H1 (cell line): ENCODE measurements at regions not wholly inside any gene's neighbourhood (a gene's known extent, or its start where the extent isn't known, plus 50 kb on each side); places are given as distances from the start of the nearest gene placed in this dataset.

Source experiments
- CTCF ChIA-PET: fragments of 300-600 bp; sonication (Branson Sonifier 250); formaldehyde crosslinking; loops from one replicate; lab custom pipeline; 2021; ENCODE audit not compliant: partially characterized antibody; lab: Charles Lee
- POLR2A ChIA-PET: fragments of 300-600 bp; sonication (Branson Sonifier 250); formaldehyde crosslinking; loops from one replicate; lab custom pipeline; 2021; ENCODE audit warnings: inconsistent platforms; ENCODE audit not compliant: partially characterized antibody; lab: Charles Lee
- DNase-seq, 2 experiments: peaks; one replicate each; pipeline versions ENCODE4 v3.0.0 to v3.0.0-alpha.2; 2010 to 2022; ENCODE audit warnings: low spot score in 2 of 2, low read depth in 1 of 2, mixed read lengths in 1 of 2
- FAIRE-seq: peaks from 2 replicates; lab custom pipeline; 2011; peaks lifted over from hg19 to GRCh38; lab: Jason Lieb, UNC
- H2AFZ ChIP-seq: 2 replicates; pipeline ENCODE4 v1.8.1; 2012; ENCODE audit warnings: low read length, inconsistent platforms
- H2AK5ac ChIP-seq: 2 replicates; pipeline ENCODE4 v1.6.1; 2013; ENCODE audit warnings: low read depth, low read length
- H2BK120ac ChIP-seq: replicated peaks from 2 replicates; pipeline ENCODE3; 2013; ENCODE audit warnings: low read depth, low read length, inconsistent platforms
- H2BK12ac ChIP-seq: 2 replicates; pipeline ENCODE4 v1.6.1; 2013; ENCODE audit warnings: low read depth, low read length
- H2BK15ac ChIP-seq: 2 replicates; pipeline ENCODE4 v1.6.1; 2013; ENCODE audit warnings: low read length
- H2BK20ac ChIP-seq: 2 replicates; pipeline ENCODE4 v1.6.1; 2013; ENCODE audit warnings: low read length
- H2BK5ac ChIP-seq: 2 replicates; pipeline ENCODE4 v1.6.1; 2013; ENCODE audit warnings: low read depth, low read length
- H3K14ac ChIP-seq: 2 replicates; pipeline ENCODE4 v1.6.1; 2013; ENCODE audit warnings: inconsistent platforms; ENCODE audit not compliant: insufficient read length
- H3K18ac ChIP-seq: 2 replicates; pipeline ENCODE4 v1.6.1; 2013; ENCODE audit warnings: low read length; ENCODE audit errors: extremely low read depth
- H3K23ac ChIP-seq: 2 replicates; pipeline ENCODE4 v1.6.1; 2013; ENCODE audit warnings: inconsistent platforms; ENCODE audit not compliant: insufficient read length
- H3K23me2 ChIP-seq: 2 replicates; pipeline ENCODE4 v1.6.1; 2013; ENCODE audit warnings: low read depth, low read length
- H3K27ac ChIP-seq: 2 replicates; pipeline ENCODE4 v1.6.1; 2011; ENCODE audit warnings: low read depth, low read length, inconsistent platforms
- H3K27me3 ChIP-seq, 4 experiments: replicated peaks in 1 of 4; 1 replicate in 1 of 4; 2 replicates in 3 of 4; pipeline versions ENCODE4 v1.6.1 to v1.8.1; 2011 to 2013; ENCODE audit warnings: low read length in 3 of 4, mild to moderate bottlenecking in 3 of 4, inconsistent platforms in 2 of 4, mixed read lengths in 2 of 4, moderate library complexity in 1 of 4; ENCODE audit not compliant: control insufficient read depth in 3 of 4, insufficient read depth in 3 of 4; ENCODE audit errors: extremely low read depth in 1 of 4
- H3K36me3 ChIP-seq, 4 experiments: 2 replicates each; pipeline versions ENCODE4 v1.6.1 to v1.8.1; 2011 to 2013; ENCODE audit warnings: mild to moderate bottlenecking in 4 of 4, low read length in 3 of 4, moderate library complexity in 2 of 4, control low read depth in 1 of 4, inconsistent platforms in 1 of 4; ENCODE audit not compliant: insufficient read depth in 4 of 4, control insufficient read depth in 2 of 4
- H3K4ac ChIP-seq: replicated peaks from 2 replicates; pipeline ENCODE3; 2013; ENCODE audit warnings: low read length, low read depth, mixed read lengths, inconsistent platforms; ENCODE audit not compliant: insufficient read length
- H3K4me1 ChIP-seq, 4 experiments: replicated peaks in 1 of 4; 1 replicate in 1 of 4; 2 replicates in 3 of 4; pipeline versions ENCODE4 v1.6.1 to v1.8.1; 2011 to 2013; ENCODE audit warnings: low read length in 3 of 4, inconsistent platforms in 2 of 4, mixed read lengths in 1 of 4; ENCODE audit not compliant: insufficient read depth in 4 of 4, control insufficient read depth in 3 of 4
- H3K4me2 ChIP-seq, 2 experiments: 2 replicates each; pipeline versions ENCODE4 v1.6.1 to v1.8.1; 2011 to 2013; ENCODE audit warnings: low read depth in 2 of 2, low read length in 2 of 2, control low read depth in 1 of 2, inconsistent platforms in 1 of 2, mild to moderate bottlenecking in 1 of 2; ENCODE audit not compliant: insufficient read depth in 1 of 2
- H3K4me3 ChIP-seq, 4 experiments: fragments of 200-600, 300-600 bp in 1 of 4; sonication (generic), shearing (Covaris generic), sonication (Bioruptor Twin) in 1 of 4; 2 replicates each; pipeline versions ENCODE4 v1.5.1 to v1.8.1; 2011 to 2016; ENCODE audit warnings: low read length in 4 of 4, low read depth in 3 of 4, control low read depth in 2 of 4, inconsistent platforms in 2 of 4, mild to moderate bottlenecking in 2 of 4, mixed read lengths in 1 of 4, moderate library complexity in 1 of 4; ENCODE audit not compliant: insufficient read depth in 2 of 4; ENCODE audit errors: extremely low read depth in 1 of 4
- H3K56ac ChIP-seq: replicated peaks from 2 replicates; pipeline ENCODE3; 2013; ENCODE audit warnings: low read depth, mild to moderate bottlenecking, mixed read lengths, low read length, inconsistent platforms; ENCODE audit not compliant: insufficient read length
- H3K79me1 ChIP-seq: 2 replicates; pipeline ENCODE4 v1.6.1; 2013; ENCODE audit warnings: low read depth, low read length, control low read depth
- H3K79me2 ChIP-seq, 2 experiments: 2 replicates each; pipeline versions ENCODE4 v1.6.1 to v1.8.1; 2012 to 2013; ENCODE audit warnings: low read length in 2 of 2, mild to moderate bottlenecking in 2 of 2, inconsistent platforms in 1 of 2; ENCODE audit not compliant: insufficient read depth in 2 of 2, control insufficient read depth in 1 of 2
- H3K9ac ChIP-seq, 4 experiments: replicated peaks in 1 of 4; 1 replicate in 1 of 4; 2 replicates in 3 of 4; pipeline versions ENCODE4 v1.6.1 to v1.8.1; 2011 to 2013; ENCODE audit warnings: low read depth in 3 of 4, low read length in 3 of 4, control low read depth in 2 of 4, mild to moderate bottlenecking in 2 of 4, moderate library complexity in 2 of 4, inconsistent platforms in 1 of 4; ENCODE audit errors: extremely low read depth in 1 of 4
- H3K9me3 ChIP-seq, 2 experiments: 2 replicates each; pipeline versions ENCODE4 v1.6.1 to v1.8.1; 2012 to 2013; ENCODE audit warnings: mild to moderate bottlenecking in 2 of 2, moderate library complexity in 2 of 2, control low read depth in 1 of 2, inconsistent platforms in 1 of 2, low read depth in 1 of 2, low read length in 1 of 2, mixed read lengths in 1 of 2; ENCODE audit not compliant: insufficient read depth in 2 of 2
- H4K20me1 ChIP-seq, 2 experiments: replicated peaks in 1 of 2; 2 replicates each; pipeline versions ENCODE3 to v1.8.1; 2011 to 2013; ENCODE audit warnings: inconsistent platforms in 2 of 2, low read length in 2 of 2, mild to moderate bottlenecking in 1 of 2; ENCODE audit not compliant: insufficient read depth in 2 of 2, control insufficient read depth in 1 of 2
- H4K5ac ChIP-seq: 2 replicates; pipeline ENCODE4 v1.6.1; 2013; ENCODE audit warnings: low read length, low read depth, mixed read lengths, inconsistent platforms; ENCODE audit not compliant: insufficient read length
- H4K8ac ChIP-seq: 2 replicates; pipeline ENCODE4 v1.8.0; 2013; ENCODE audit warnings: mild to moderate bottlenecking, moderate library complexity, low read length, inconsistent platforms; ENCODE audit not compliant: insufficient read depth; ENCODE audit errors: extremely low read depth
- H4K91ac ChIP-seq: replicated peaks from 2 replicates; pipeline ENCODE3; 2013; ENCODE audit warnings: low read length, mixed read lengths, inconsistent platforms; ENCODE audit not compliant: insufficient read length
- GTF2F1 ChIP-seq: IDR thresholded peaks from 2 replicates; pipeline ENCODE4 v1.6.1; 2012; ENCODE audit warnings: low read depth, low read length, improper control_type of control experiment, borderline replicate concordance
- KDM1A ChIP-seq: fragments of 200-600, 300-600 bp; sonication (generic); IDR thresholded peaks from 2 replicates; pipeline ENCODE4 v1.7.1; 2016; ENCODE audit warnings: mild to moderate bottlenecking, low read length, borderline replicate concordance
- WGBS, 2 experiments: shearing (Covaris generic) in 1 of 2; methylation state at CpG; one replicate each; pipeline versions ENCODE4 v1.1.6 to v1.1.7; 2013 to 2015; ENCODE audit warnings: low lambda C conversion rate in 2 of 2, mixed read lengths in 2 of 2, inconsistent platforms in 1 of 2, low coverage in 1 of 2, missing lambda C conversion rate in 1 of 2; ENCODE audit not compliant: insufficient replicate concordance in 2 of 2, insufficient coverage in 1 of 2, insufficient read length in 1 of 2; ENCODE audit errors: extremely low coverage in 1 of 2, missing lambda C conversion rate in 1 of 2; 5-methylcytosine and 5-hydroxymethylcytosine counted together

- Histone ChIP-seq H4K5ac (no peak overlapping the region), H3K14ac (no peak overlapping the region), H3K4ac (no peak overlapping the region), H4K20me1 (no peaks in the 10 kb centered on the region), H2BK20ac (no peak overlapping the region), H3K4me1 (no peaks in the 10 kb centered on the region), H3K79me1 (no peaks in the 10 kb centered on the region), H2BK15ac (no peak overlapping the region), H3K36me3 (no peaks in the 10 kb centered on the region), H2BK5ac (no peak overlapping the region), H2BK120ac (no peak overlapping the region), H2AK5ac (no peak overlapping the region), H3K23me2 (no peaks in the 10 kb centered on the region; the same call in 1 of the 2 replicates), H3K56ac (no peak overlapping the region), H4K91ac (no peak overlapping the region), H2AFZ (no peak overlapping the region), H3K9me3 (no peaks in the 10 kb centered on the region), H3K23ac (no peak overlapping the region), H3K27ac (no peak overlapping the region), H4K8ac (no peak overlapping the region), H3K27me3 (no peaks in the 10 kb centered on the region), H3K79me2 (no peaks in the 10 kb centered on the region), H3K18ac (no peak overlapping the region), H3K4me2 (no peak overlapping the region), H3K9ac (no peak overlapping the region), H2BK12ac (no peak overlapping the region), H3K4me3 (no peak overlapping the region)
- DNase-seq = no peak
- no peak for FAIRE-seq
- 93% methylated on average over 5 of the region's 5 CpGs; no CpG with 5 or more reads in 1 of the 2 experiments for WGBS, 2 experiments
- CTCF ChIA-PET = no interaction called here
- POLR2A ChIA-PET = no interaction called here
- TF ChIP-seq GTF2F1 = no peak
- TF ChIP-seq KDM1A = no peak
Observed at GRCh38 chr4:130511776-130512175, 1415.8 kb downstream of the C4orf33 start.
